Left lung (tissue), 4 donors: ENCODE measurements at regions not wholly inside any gene's neighbourhood (a gene's known extent, or its start where the extent isn't known, plus 50 kb on each side); places are given as distances from the start of the nearest gene placed in this dataset.

Experiments used
- ATAC-seq: fragments of 200-7000 bp; cut with Tn5 transposase; one replicate; pipeline ENCODE4 v1.9.1; 2020; ENCODE audit warnings: moderate library complexity
- DNase-seq, 4 donors: peaks; one replicate each; pipeline ENCODE4 v3.0.0-alpha.2; 2013 to 2020
- H3K27ac ChIP-seq, 2 donors: fragments of 200-600 bp; sonication (generic) in 1 of 2; one replicate each; pipeline versions ENCODE4 v1.5.0 to v1.8.0; 2020 to 2021
- H3K27me3 ChIP-seq, 2 donors: fragments of 200-600 bp; sonication (generic) in 1 of 2; one replicate each; pipeline versions ENCODE4 v1.5.0 to v1.8.0; 2020 to 2021
- H3K36me3 ChIP-seq, 2 donors: fragments of 200-600 bp; sonication (generic) in 1 of 2; one replicate each; pipeline versions ENCODE4 v1.5.0 to v1.8.0; 2020 to 2021
- H3K4me1 ChIP-seq, 2 donors: fragments of 200-600 bp; one replicate each; pipeline ENCODE4 v1.8.0; 2021
- H3K4me3 ChIP-seq, 2 donors: fragments of 200-600 bp; sonication (generic) in 1 of 2; one replicate each; pipeline versions ENCODE4 v1.5.0 to v1.8.0; 2020 to 2021; ENCODE audit warnings: mild to moderate bottlenecking in 1 of 2
- H3K9me3 ChIP-seq, 2 donors: fragments of 200-600 bp; sonication (generic) in 1 of 2; one replicate each; pipeline versions ENCODE4 v1.5.0 to v1.8.0; 2020 to 2021
- intact Hi-C, 2 donors: fragments of 100-400 bp; cut with DNase I; formaldehyde crosslinking; loops; one replicate each; pipeline versions ENCODE4 v1.11.2 to v1.14.2; 2022
- TF ChIP-seq, protein P1 (sequence below), 2 donors: fragments of 200-600 bp; sonication (generic) in 1 of 2; IDR thresholded peaks; one replicate each; pipeline versions ENCODE4 v1.5.0 to v1.8.0; 2021; ENCODE audit warnings: antibody characterized with exemption in 2 of 2
- donor health status: DM: no; HTN: yes; CAD: no.
- donor health status: DM: no; HTN: no; CAD: no.

DNA sequence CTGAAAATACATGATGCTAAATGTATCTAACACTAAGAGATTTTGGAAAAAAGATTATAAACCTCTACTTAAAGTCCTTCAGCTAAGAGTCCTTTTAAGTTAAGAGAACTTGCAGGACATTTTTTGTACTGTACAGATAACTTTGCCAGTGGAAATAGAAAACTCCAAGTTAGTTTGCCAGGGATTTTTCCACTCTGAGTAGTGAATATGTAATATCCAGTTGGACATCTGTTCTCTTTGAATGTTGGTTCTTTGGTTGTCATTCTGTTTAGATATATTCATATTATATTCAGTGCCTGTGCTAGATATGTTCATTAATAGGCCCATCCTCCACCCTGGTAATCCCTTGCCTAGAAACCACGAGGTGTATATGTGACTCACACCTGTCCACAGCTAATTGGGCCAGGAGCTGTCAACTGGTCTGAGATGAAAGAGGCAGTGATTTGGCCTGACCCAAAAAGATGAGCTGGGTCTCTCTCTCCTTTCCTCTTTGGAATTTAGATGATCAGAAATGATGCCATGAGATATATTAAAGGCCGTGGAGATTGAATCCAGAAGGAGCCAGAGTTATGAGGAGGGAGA lies 261.0 kb upstream of the LRIG3 start:
- no peak for ATAC-seq
- peaks cover 0 to 2% of the 10 kb centered on the region in 2 donors for H3K9me3 ChIP-seq
- H3K27me3 ChIP-seq = no peaks in the 10 kb centered on the region
- H3K27ac ChIP-seq = no peak overlapping the region
- H3K4me1 ChIP-seq = no peaks in the 10 kb centered on the region
- DNase-seq = no peak
- no peaks in the 10 kb centered on the region for H3K36me3 ChIP-seq
- intact Hi-C loops = no loop called here
- no peak overlapping the region for H3K4me3 ChIP-seq
- TF ChIP-seq, protein P1, sequence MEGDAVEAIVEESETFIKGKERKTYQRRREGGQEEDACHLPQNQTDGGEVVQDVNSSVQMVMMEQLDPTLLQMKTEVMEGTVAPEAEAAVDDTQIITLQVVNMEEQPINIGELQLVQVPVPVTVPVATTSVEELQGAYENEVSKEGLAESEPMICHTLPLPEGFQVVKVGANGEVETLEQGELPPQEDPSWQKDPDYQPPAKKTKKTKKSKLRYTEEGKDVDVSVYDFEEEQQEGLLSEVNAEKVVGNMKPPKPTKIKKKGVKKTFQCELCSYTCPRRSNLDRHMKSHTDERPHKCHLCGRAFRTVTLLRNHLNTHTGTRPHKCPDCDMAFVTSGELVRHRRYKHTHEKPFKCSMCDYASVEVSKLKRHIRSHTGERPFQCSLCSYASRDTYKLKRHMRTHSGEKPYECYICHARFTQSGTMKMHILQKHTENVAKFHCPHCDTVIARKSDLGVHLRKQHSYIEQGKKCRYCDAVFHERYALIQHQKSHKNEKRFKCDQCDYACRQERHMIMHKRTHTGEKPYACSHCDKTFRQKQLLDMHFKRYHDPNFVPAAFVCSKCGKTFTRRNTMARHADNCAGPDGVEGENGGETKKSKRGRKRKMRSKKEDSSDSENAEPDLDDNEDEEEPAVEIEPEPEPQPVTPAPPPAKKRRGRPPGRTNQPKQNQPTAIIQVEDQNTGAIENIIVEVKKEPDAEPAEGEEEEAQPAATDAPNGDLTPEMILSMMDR (IDR thresholded peaks at IDR 0.05) = no peak

DNA sequence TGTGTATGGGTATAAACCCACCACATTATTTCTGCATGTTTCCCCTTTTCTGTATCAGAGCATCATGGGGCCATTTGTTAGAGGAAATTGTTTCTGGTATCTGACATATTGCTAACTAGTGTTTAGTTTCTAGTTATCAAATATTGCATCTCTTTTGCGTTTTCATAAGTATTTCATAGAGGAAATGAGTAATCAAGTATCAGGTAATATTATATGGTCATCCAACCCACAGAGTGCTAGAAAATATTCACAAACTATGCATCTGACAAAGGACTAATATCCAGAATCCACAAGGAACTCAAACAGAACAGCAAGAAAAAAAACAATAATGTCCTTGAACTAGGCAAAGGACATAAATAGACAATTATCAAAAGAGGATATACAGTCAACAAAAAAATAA lies 258.9 kb upstream of the LRIG3 start:
- no peaks in the 10 kb centered on the region for H3K36me3 ChIP-seq
- H3K27ac ChIP-seq = no peak overlapping the region
- peaks cover 0 to 3% of the 10 kb centered on the region in 2 donors for H3K9me3 ChIP-seq
- no peak for DNase-seq
- no peaks in the 10 kb centered on the region for H3K27me3 ChIP-seq
- no peak overlapping the region for H3K4me3 ChIP-seq
- no peak for ATAC-seq
- H3K4me1 ChIP-seq = no peaks in the 10 kb centered on the region
- TF ChIP-seq, protein P1 (IDR thresholded peaks at IDR 0.05) = no peak
- intact Hi-C loops = no loop called here

DNA sequence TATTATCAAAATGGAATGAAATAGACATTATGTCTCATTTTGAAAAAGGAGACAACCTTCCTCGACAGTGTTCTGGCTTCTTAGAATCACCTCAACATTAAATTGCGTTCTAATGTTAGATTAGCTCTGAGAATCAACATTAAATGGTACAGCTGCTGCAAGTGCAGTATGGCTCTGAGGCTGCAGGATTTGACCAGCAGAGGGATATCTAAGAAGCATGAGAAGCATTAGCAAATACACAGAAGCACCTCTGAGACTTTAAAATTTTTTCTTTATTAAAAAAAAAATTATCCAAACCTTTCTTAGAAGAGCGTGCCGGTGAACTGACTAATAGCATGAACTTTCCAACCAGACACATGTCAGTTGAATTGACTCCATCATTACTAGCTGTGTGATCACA lies 253.4 kb upstream of the LRIG3 start:
- no peak overlapping the region for H3K4me3 ChIP-seq
- TF ChIP-seq, protein P1 (IDR thresholded peaks at IDR 0.05) = no peak
- no peaks in the 10 kb centered on the region for H3K27me3 ChIP-seq
- DNase-seq (no peak), ATAC-seq (no peak)
- peaks cover 0 to 3% of the 10 kb centered on the region in 2 donors for H3K9me3 ChIP-seq
- H3K36me3 ChIP-seq = no peaks in the 10 kb centered on the region
- no peak overlapping the region for H3K27ac ChIP-seq
- H3K4me1 ChIP-seq = no peaks in the 10 kb centered on the region
- intact Hi-C loops = no loop called here

DNA sequence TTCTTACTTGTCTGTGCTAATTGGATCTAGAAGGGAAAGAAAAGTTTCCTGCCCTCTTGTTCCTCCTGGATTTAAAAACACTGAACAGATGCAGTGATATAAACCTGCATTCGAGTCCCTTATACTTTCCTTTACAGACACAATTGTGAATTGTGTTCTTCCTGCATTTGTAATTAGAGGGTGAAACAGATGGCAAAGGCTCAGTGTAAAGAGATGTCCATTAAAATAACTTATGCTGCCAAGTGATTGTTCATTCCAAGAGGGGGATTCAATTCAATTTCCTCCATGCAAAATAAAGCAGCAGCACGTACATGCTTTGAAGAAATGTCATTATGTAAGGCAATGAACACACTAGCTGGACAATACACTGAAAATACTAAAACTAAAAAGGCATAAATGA lies 248.3 kb upstream of the LRIG3 start:
- Histone ChIP-seq H3K27ac (no peak overlapping the region), H3K4me3 (no peak overlapping the region), H3K27me3 (no peaks in the 10 kb centered on the region), H3K9me3 (no peaks in the 10 kb centered on the region), H3K4me1 (no peaks in the 10 kb centered on the region), H3K36me3 (no peaks in the 10 kb centered on the region)
- no peak for DNase-seq
- intact Hi-C loops = no loop called here
- no peak for ATAC-seq
- TF ChIP-seq, protein P1 (IDR thresholded peaks at IDR 0.05) = no peak

DNA sequence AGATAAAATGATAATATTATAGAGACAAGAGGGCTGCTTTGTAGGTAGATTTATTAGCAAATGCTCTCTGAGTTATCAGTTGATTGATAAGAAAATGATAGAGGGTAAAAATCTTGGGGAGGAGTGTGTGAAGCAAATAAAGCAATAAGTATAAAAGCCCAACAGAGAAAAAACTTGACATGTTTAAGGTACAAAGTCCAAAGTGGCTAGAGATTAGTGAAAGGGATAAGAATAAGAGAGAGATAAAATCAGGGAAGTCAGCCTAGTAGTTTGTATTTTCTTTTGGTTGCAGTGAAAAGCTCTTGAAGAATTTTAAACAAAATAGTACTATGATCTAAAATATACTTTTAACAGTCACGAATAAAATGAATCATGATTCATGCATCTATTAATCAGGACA lies 246.2 kb upstream of the LRIG3 start:
- no peak for ATAC-seq
- Histone ChIP-seq H3K27ac (no peak overlapping the region), H3K9me3 (no peaks in the 10 kb centered on the region), H3K36me3 (no peaks in the 10 kb centered on the region), H3K4me1 (no peaks in the 10 kb centered on the region), H3K4me3 (no peak overlapping the region), H3K27me3 (no peaks in the 10 kb centered on the region)
- TF ChIP-seq, protein P1 (IDR thresholded peaks at IDR 0.05) = no peak
- intact Hi-C loops = no loop called here
- no peak for DNase-seq
